Esophagus squamous epithelium (tissue), 5 donors: ENCODE measurements at regions not wholly inside any gene's neighbourhood (a gene's known extent, or its start where the extent isn't known, plus 50 kb on each side); places are given as distances from the start of the nearest gene placed in this dataset.
"Not testable (repeated sequence)": the region's sequence is repeated elsewhere in the genome, so short reads cannot be mapped to it uniquely, and the experiment has no call there.

Experiments
- DNase-seq: peaks from one replicate; lab custom pipeline; 2025; lab: John Stamatoyannopoulos, UW
- H3K27ac ChIP-seq, 4 donors: fragments of 200-600 bp; sonication (generic); one replicate each; pipeline ENCODE4 v1.5.1; 2016 to 2019; ENCODE audit warnings: mild to moderate bottlenecking in 1 of 4
- H3K27me3 ChIP-seq, 4 donors: fragments of 200-600 bp; sonication (generic); 1 replicate in 3 of 4; 2 replicates in 1 of 4; pipeline versions ENCODE4 v1.5.1 to v1.6.0; 2017 to 2021; ENCODE audit warnings: antibody characterized with exemption in 1 of 4
- H3K36me3 ChIP-seq, 3 donors: fragments of 200-600 bp; sonication (generic); one replicate each; pipeline ENCODE4 v1.5.1; 2016 to 2019
- H3K4me1 ChIP-seq, 3 donors: fragments of 200-600 bp; sonication (generic); one replicate each; pipeline ENCODE4 v1.5.1; 2017 to 2019
- H3K4me3 ChIP-seq, 4 donors: fragments of 200-600 bp; sonication (generic); 1 replicate in 3 of 4; 2 replicates in 1 of 4; pipeline ENCODE4 v1.5.1; 2016 to 2019; ENCODE audit warnings: mild to moderate bottlenecking in 2 of 4, moderate library complexity in 1 of 4
- H3K9me3 ChIP-seq, 3 donors: fragments of 200-600 bp; sonication (generic); one replicate each; pipeline ENCODE4 v1.5.1; 2016 to 2019
- POLR2A ChIP-seq, 4 donors: fragments of 450-650 bp; IDR thresholded peaks; one replicate each; pipeline ENCODE4 v1.6.1; 2017; ENCODE audit warnings: antibody characterized with exemption in 4 of 4, mild to moderate bottlenecking in 4 of 4, moderate library complexity in 3 of 4
- WGBS, 2 donors: methylation state at CpG; one replicate each; pipeline ENCODE4 v1.1.5; 2018; 5-methylcytosine and 5-hydroxymethylcytosine counted together
- intact Hi-C: fragments of 100-400 bp; cut with DNase I; formaldehyde crosslinking; loops from one replicate; pipeline ENCODE4 v1.15.0; 2022
- TF ChIP-seq, protein P1 (sequence below), 6 experiments: fragments of 450-650 bp in 4 of 6; fragments of 200-600 bp in 2 of 6; sonication (generic) in 2 of 6; IDR thresholded peaks; one replicate each; pipeline ENCODE4 v1.5.1; 2016 to 2019; ENCODE audit warnings: antibody characterized with exemption in 6 of 6, mild to moderate bottlenecking in 4 of 6, moderate library complexity in 4 of 6
- donor health status: DM: yes; HTN: yes; CAD: no.

DNA sequence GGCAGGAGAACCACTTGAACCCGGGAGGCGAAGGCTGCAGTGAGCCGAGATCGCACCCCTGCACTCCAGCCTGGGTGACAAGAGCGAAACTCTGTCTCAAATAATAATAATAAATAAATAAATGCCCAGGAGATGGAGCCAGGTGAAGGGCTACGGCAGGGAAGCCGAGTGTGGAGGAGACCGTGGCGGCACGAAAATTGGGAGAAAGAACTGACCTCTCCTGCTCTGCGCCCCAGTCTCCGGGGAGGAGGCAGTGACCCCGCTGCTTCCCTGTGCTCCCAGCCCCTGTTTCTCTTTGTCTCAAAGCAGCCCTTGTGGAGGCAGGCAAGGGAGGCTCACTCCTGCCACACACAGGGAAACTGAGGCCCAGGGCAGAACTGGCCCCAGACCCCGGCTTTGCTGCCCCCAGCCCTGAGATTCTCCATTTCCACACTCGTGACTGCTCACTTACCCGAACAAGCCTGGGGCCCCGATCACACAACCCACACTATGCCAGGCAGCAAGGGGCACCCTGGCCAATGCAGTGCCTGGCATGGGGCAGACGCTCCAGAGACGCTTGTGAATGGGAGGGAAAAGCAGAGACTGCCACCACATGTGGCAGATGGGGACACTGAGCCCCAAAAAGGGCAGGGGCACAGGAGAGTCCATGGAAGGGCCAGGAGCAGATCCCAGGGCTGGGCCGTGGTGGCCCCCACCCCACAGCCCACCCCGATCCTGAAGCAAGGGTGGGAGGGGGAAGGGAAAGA lies 80.4 kb upstream of the PRR5 start:
- intact Hi-C loops = loop anchor here (5.0 kb wide), 2 partner anchors 544 to 629 kb away; no protein-coding TSS in a partner anchor
- no peaks in the 10 kb centered on the region for H3K36me3 ChIP-seq
- 74% methylated on average over 13 to 19 of the region's 21 CpGs for WGBS, 2 donors
- DNase-seq = no peak
- peaks cover 5 to 20% (median 12%) of the 10 kb centered on the region in 3 donors for H3K4me1 ChIP-seq
- H3K27me3 ChIP-seq = peaks cover 0 to 69% (median 4%) of the 10 kb centered on the region in 4 donors
- H3K4me3 ChIP-seq = no peak overlapping the region
- no peak overlapping the region for H3K27ac ChIP-seq
- H3K9me3 ChIP-seq = no peaks in the 10 kb centered on the region
- TF ChIP-seq POLR2A (IDR thresholded peaks at IDR 0.05) = no peak
- TF ChIP-seq, protein P1, sequence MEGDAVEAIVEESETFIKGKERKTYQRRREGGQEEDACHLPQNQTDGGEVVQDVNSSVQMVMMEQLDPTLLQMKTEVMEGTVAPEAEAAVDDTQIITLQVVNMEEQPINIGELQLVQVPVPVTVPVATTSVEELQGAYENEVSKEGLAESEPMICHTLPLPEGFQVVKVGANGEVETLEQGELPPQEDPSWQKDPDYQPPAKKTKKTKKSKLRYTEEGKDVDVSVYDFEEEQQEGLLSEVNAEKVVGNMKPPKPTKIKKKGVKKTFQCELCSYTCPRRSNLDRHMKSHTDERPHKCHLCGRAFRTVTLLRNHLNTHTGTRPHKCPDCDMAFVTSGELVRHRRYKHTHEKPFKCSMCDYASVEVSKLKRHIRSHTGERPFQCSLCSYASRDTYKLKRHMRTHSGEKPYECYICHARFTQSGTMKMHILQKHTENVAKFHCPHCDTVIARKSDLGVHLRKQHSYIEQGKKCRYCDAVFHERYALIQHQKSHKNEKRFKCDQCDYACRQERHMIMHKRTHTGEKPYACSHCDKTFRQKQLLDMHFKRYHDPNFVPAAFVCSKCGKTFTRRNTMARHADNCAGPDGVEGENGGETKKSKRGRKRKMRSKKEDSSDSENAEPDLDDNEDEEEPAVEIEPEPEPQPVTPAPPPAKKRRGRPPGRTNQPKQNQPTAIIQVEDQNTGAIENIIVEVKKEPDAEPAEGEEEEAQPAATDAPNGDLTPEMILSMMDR (IDR thresholded peaks at IDR 0.05) = no peak

DNA sequence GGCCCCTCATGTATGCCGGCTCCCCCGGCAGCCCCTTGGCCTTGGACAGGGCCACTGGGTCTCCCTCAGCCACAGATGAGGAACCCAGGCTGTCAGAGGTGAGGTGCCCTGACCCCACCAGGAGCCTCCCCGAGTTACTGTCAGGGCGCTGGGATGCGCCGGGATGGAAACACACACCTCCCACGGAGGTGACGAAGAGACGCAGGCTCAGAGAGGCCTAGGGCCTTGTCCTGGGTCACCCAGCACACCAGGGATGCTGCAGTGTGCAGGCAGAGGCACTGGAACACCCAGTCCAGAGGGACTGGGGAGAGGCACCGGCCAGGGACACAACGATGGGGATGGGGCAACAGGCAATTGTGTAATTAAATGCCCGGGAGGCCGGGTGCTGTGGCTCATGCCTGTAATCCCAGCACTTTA lies 81.2 kb upstream of the PRR5 start:
- TF ChIP-seq, protein P1 (IDR thresholded peaks at IDR 0.05) = no peak
- TF ChIP-seq POLR2A (IDR thresholded peaks at IDR 0.05) = no peak
- peak overlapping the region in 1 of 4 donors; percentile 35 for H3K4me3 ChIP-seq
- H3K27ac ChIP-seq = peak overlapping the region in 2 of 4 donors; percentile 9 to 50
- no peaks in the 10 kb centered on the region for H3K9me3 ChIP-seq
- 12 to 66% methylated on average over 3 to 4 of the region's 13 CpGs for WGBS, 2 donors
- no peak for DNase-seq
- H3K36me3 ChIP-seq = no peaks in the 10 kb centered on the region
- intact Hi-C loops = loop anchor here (5.0 kb wide), 2 partner anchors 544 to 629 kb away; no protein-coding TSS in a partner anchor
- H3K27me3 ChIP-seq = peaks cover 0 to 66% (median 4%) of the 10 kb centered on the region in 4 donors
- H3K4me1 ChIP-seq = peaks cover 5 to 16% (median 9%) of the 10 kb centered on the region in 3 donors

DNA sequence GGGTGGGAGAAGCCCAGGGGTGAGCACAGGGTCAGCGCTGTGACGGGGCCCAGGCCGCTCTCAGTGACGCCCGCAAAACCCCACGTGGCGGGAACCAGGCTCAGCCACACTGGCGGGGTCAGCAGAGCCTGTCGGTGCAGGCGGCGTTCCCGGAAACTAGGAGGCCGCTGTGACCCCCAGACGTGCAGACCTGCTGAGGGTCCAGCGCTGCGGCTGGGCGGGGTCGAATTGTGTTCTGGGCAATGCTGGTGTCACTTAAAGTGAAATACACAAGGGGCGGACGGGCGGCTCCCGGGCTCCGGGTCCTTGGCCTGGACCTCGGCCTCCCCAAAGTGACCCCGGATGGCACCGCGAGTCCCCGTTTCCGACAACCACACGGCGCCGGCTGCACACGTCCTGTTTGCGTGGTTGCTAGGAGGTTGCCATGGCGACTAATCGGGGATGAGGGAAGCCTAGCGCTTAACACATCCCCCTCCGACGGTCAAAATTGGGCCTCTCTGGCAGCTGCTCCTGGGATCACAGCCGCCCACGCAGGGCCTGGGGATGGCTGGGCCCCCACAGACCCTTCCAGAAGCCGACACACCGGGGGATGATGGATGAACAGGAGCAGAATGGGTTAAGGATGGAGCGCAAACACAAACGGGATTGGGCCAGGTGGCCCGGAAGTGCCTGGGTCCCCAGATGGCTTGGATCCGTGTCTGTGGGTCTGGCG lies 81.7 kb upstream of the PRR5 start:
- Histone ChIP-seq H3K4me1 (peaks cover 5 to 15% (median 9%) of the 10 kb centered on the region in 3 donors), H3K36me3 (no peaks in the 10 kb centered on the region), H3K9me3 (peaks cover 0 to under 1% (median 0%) of the 10 kb centered on the region in 3 donors), H3K27me3 (peaks cover 0 to 60% (median 4%) of the 10 kb centered on the region in 4 donors), H3K27ac (peak overlapping the region in 2 of 4 donors; percentile 14 to 50), H3K4me3 (peak overlapping the region in 1 of 4 donors; percentile 35)
- no peak for TF ChIP-seq POLR2A (IDR thresholded peaks at IDR 0.05)
- TF ChIP-seq, protein P1 (IDR thresholded peaks at IDR 0.05) = no peak
- no peak for DNase-seq
- intact Hi-C loops = loop anchor here (5.0 kb wide), 2 partner anchors 543 to 628 kb away; no protein-coding TSS in a partner anchor
- WGBS, 2 donors = 0 to 6% methylated on average over 2 to 3 of the region's 48 CpGs

DNA sequence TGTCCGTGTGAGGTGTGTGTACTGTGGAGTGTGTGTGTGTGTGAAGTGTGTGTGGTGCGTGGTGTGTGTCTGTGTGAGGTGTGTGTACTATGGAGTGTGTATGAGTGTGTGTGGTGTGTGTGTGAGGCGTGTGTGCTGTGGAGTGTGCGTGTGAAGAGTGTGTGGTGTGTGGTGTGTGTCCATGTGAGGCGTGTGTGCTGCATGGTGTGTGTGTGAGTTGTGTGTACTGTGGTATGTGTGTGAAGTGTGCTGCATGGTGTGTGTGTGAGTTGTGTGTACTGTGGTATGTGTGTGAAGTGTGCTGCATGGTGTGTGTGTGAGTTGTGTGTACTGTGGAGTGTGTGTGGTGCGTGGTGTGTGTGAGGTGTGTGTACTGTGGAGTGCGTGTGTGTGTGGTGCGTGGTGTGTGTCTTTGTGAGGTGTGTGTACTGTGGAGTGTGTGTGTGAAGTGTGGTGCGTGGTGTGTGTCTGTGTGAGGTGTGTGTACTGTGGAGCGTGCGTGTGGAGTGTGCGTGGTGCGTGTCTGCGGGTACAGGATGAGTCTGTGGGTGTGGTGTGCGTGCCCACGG lies 82.4 kb upstream of the PRR5 start:
- intact Hi-C loops = loop anchor here (5.0 kb wide), 2 partner anchors 542 to 627 kb away; no protein-coding TSS in a partner anchor
- H3K36me3 ChIP-seq, H3K9me3 ChIP-seq, DNase-seq: not testable (repeated sequence)
- Histone ChIP-seq H3K4me3 (peak overlapping the region in 1 of 4 donors; percentile 35), H3K27ac (peak overlapping the region in 2 of 4 donors; percentile 14 to 25), H3K27me3 (peaks cover 0 to 54% (median 4%) of the 10 kb centered on the region in 4 donors), H3K4me1 (peaks cover 5 to 15% (median 9%) of the 10 kb centered on the region in 3 donors)
- WGBS, 2 donors = 54 to 55% methylated on average over 16 of the region's 16 CpGs

DNA sequence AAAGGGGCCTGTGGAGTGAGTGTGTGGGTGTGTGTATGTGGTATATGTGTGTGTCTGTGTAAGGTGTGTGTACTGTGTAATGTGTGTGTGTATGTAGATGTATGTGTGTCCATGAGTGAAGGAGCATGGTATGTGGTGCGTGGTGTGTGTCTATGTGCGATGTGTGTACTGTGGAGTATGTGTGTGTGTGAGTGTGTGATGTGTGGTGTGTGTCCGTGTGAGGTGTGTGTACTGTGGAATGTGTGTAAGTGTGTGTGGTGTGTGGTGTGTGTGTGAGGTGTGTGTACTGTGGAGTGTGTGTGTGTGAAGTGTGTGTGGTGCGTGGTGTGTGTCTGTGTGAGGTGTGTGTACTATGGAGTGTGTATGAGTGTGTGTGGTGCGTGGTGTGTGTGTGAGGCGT lies 83.1 kb upstream of the PRR5 start:
- 93% methylated on average over 6 of the region's 6 CpGs for WGBS, 2 donors
- Histone ChIP-seq H3K9me3 (peaks cover 0 to 14% (median 11%) of the 10 kb centered on the region in 3 donors), H3K4me1 (peaks cover 5 to 15% (median 9%) of the 10 kb centered on the region in 3 donors), H3K27me3 (peaks cover 0 to 47% (median 4%) of the 10 kb centered on the region in 4 donors)
- DNase-seq, H3K36me3 ChIP-seq, intact Hi-C loops, H3K4me3 ChIP-seq, H3K27ac ChIP-seq: not testable (repeated sequence)
